ENCODE measurements at regions not wholly inside any gene's neighbourhood (a gene's known extent, or its start where the extent isn't known, plus 50 kb on each side); places are given as distances from the start of the nearest gene placed in this dataset.

- Histone ChIP-seq H3K36me3 (ENCODE audit: insufficient read depth, low read length) (no peaks in the 10 kb centered on the region), H2AFZ (ENCODE audit: low read depth, low read length) (no peak overlapping the region), H3K27ac (ENCODE audit: low read length) (no peak overlapping the region), H3F3A (ENCODE audit: insufficient read depth, low read length, poor library complexity, severe bottlenecking) (no peaks in the 10 kb centered on the region), H4K20me1 (ENCODE audit: insufficient read depth) (no peaks in the 10 kb centered on the region), H3K4me3 (ENCODE audit: low read length) (no peak overlapping the region), H3K9me3 (ENCODE audit: low read length) (no peaks in the 10 kb centered on the region), H3K4me2 (ENCODE audit: low read length) (no peak overlapping the region), H3K9ac (ENCODE audit: low read length) (no peak overlapping the region), H3K9me2 (ENCODE audit: insufficient read depth, low read length) (no peaks in the 10 kb centered on the region), H3K27me3 (ENCODE audit: insufficient read depth, low read depth, low read length) (no peaks in the 10 kb centered on the region), H3K79me2 (replicated peaks; ENCODE audit: insufficient read depth, low read length) (no peaks in the 10 kb centered on the region)
- no peak for TF ChIP-seq MXI1 (conservative IDR thresholded peaks at IDR 0.05; ENCODE audit: poor library complexity, severe bottlenecking)
- TF ChIP-seq SMC3 (conservative IDR thresholded peaks at IDR 0.05; ENCODE audit: poor library complexity): no peak
- no peak for TF ChIP-seq CTCF (IDR thresholded peaks at IDR 0.05; ENCODE audit: poor library complexity, severe bottlenecking)
- no peak for TF ChIP-seq TAF1 (IDR thresholded peaks at IDR 0.05; ENCODE audit: low read depth)
- TF ChIP-seq EZH2 (IDR thresholded peaks at IDR 0.05; ENCODE audit: borderline replicate concordance, insufficient read depth, low read length, poor library complexity, severe bottlenecking): no peak
- no peak for TF ChIP-seq POLR2AphosphoS5 (IDR thresholded peaks at IDR 0.05)
Observed at GRCh38 chrX:33784548-33784947, 347.6 kb downstream of the FAM47A start.

- Histone ChIP-seq H2AFZ (ENCODE audit: low read depth, low read length) (no peak overlapping the region), H3K27ac (ENCODE audit: low read length) (no peak overlapping the region), H3K4me2 (ENCODE audit: low read length) (no peak overlapping the region), H3K79me2 (replicated peaks; ENCODE audit: insufficient read depth, low read length) (no peaks in the 10 kb centered on the region), H3F3A (ENCODE audit: insufficient read depth, low read length, poor library complexity, severe bottlenecking) (no peaks in the 10 kb centered on the region), H3K9me3 (ENCODE audit: low read length) (no peaks in the 10 kb centered on the region), H3K4me3 (ENCODE audit: low read length) (no peak overlapping the region), H3K9ac (ENCODE audit: low read length) (no peak overlapping the region), H3K9me2 (ENCODE audit: insufficient read depth, low read length) (no peaks in the 10 kb centered on the region), H3K27me3 (ENCODE audit: insufficient read depth, low read depth, low read length) (no peaks in the 10 kb centered on the region), H4K20me1 (ENCODE audit: insufficient read depth) (no peaks in the 10 kb centered on the region), H3K36me3 (ENCODE audit: insufficient read depth, low read length) (no peaks in the 10 kb centered on the region)
- TF ChIP-seq REST (IDR thresholded peaks at IDR 0.05; ENCODE audit: borderline replicate concordance) (no peak), CTCF (IDR thresholded peaks at IDR 0.05; ENCODE audit: poor library complexity, severe bottlenecking) (no peak), EP300 (conservative IDR thresholded peaks at IDR 0.05; ENCODE audit: poor library complexity, severe bottlenecking) (no peak), POLR2AphosphoS5 (IDR thresholded peaks at IDR 0.05) (no peak), EZH2 (IDR thresholded peaks at IDR 0.05; ENCODE audit: borderline replicate concordance, insufficient read depth, low read length, poor library complexity, severe bottlenecking) (no peak), RAD21 (conservative IDR thresholded peaks at IDR 0.05) (no peak), TAF1 (IDR thresholded peaks at IDR 0.05; ENCODE audit: low read depth) (no peak), SMC3 (conservative IDR thresholded peaks at IDR 0.05; ENCODE audit: poor library complexity) (no peak), MXI1 (conservative IDR thresholded peaks at IDR 0.05; ENCODE audit: poor library complexity, severe bottlenecking) (no peak)
Observed at GRCh38 chrX:33741807-33742206, 390.3 kb downstream of the FAM47A start.
